ENCODE measurements at regions not wholly inside any gene's neighbourhood (a gene's known extent, or its start where the extent isn't known, plus 50 kb on each side); places are given as distances from the start of the nearest gene placed in this dataset.
"Not testable (repeated sequence)": the region's sequence is repeated elsewhere in the genome, so short reads cannot be mapped to it uniquely, and the experiment has no call there.

- DNase-seq (ENCODE audit: low read depth) = no peak
These were observed 898.5 kb downstream of the DNAH5 start for GRCh38 chr5:13045897-13046551.

- DNase-seq (ENCODE audit: low read depth) = no peak
These were observed 910.4 kb downstream of the DNAH5 start for GRCh38 chr5:13034061-13034460.

GRCh38 chr5:13029211-13029610, 915.3 kb downstream of the DNAH5 start:
- DNase-seq (ENCODE audit: low read depth) = no peak

- DNase-seq (ENCODE audit: low read depth) = no peak
These were observed 916.6 kb downstream of the DNAH5 start for GRCh38 chr5:13027874-13028273.

- no peak for DNase-seq (ENCODE audit: low read depth)
These were observed 924.8 kb downstream of the DNAH5 start for GRCh38 chr5:13019729-13020128.

GRCh38 chr5:13003457-13003856, 941.0 kb downstream of the DNAH5 start:
- DNase-seq (ENCODE audit: low read depth) = no peak

- DNase-seq (ENCODE audit: low read depth) = no peak
These were observed 944.8 kb downstream of the DNAH5 start for GRCh38 chr5:12999667-13000066.

- DNase-seq (ENCODE audit: low read depth) = no peak
These were observed 959.3 kb downstream of the DNAH5 start for GRCh38 chr5:12985142-12985541.

GRCh38 chr5:12974856-12975255, 969.6 kb downstream of the DNAH5 start:
- DNase-seq (ENCODE audit: low read depth) = no peak

- DNase-seq (ENCODE audit: low read depth) = no peak
These were observed 978.7 kb downstream of the DNAH5 start for GRCh38 chr5:12965804-12966203.

GRCh38 chr5:12959713-12960112, 984.8 kb downstream of the DNAH5 start:
- DNase-seq (ENCODE audit: low read depth) = no peak

- DNase-seq (ENCODE audit: low read depth) = no peak
These were observed 992.1 kb downstream of the DNAH5 start for GRCh38 chr5:12952409-12952808.

GRCh38 chr5:12951846-12952245, 992.6 kb downstream of the DNAH5 start:
- DNase-seq (ENCODE audit: low read depth) = no peak

- DNase-seq (ENCODE audit: low read depth) = no peak
These were observed 997.1 kb downstream of the DNAH5 start for GRCh38 chr5:12947379-12947778.

- DNase-seq (ENCODE audit: low read depth) = not testable (repeated sequence)
These were observed 999.0 kb downstream of the DNAH5 start for GRCh38 chr5:12945477-12945876.

GRCh38 chr5:12936221-12936620, 1008.3 kb downstream of the DNAH5 start:
- no peak for DNase-seq (ENCODE audit: low read depth)

- no peak for DNase-seq (ENCODE audit: low read depth)
These were observed 1009.8 kb downstream of the DNAH5 start for GRCh38 chr5:12934722-12935121.

- no peak for DNase-seq (ENCODE audit: low read depth)
These were observed 1016.3 kb upstream of the CTNND2 start for GRCh38 chr5:12920527-12920926.

GRCh38 chr5:12911156-12911555, 1006.9 kb upstream of the CTNND2 start:
- no peak for DNase-seq (ENCODE audit: low read depth)

- no peak for DNase-seq (ENCODE audit: low read depth)
These were observed 1006.4 kb upstream of the CTNND2 start for GRCh38 chr5:12910641-12911040.

- no peak for DNase-seq (ENCODE audit: low read depth)
These were observed 998.4 kb upstream of the CTNND2 start for GRCh38 chr5:12902611-12903010.

- no peak for DNase-seq (ENCODE audit: low read depth)
These were observed 997.5 kb upstream of the CTNND2 start for GRCh38 chr5:12901696-12902095.

- no peak for DNase-seq (ENCODE audit: low read depth)
These were observed 991.8 kb upstream of the CTNND2 start for GRCh38 chr5:12896086-12896485.

- no peak for DNase-seq (ENCODE audit: low read depth)
These were observed 980.8 kb upstream of the CTNND2 start for GRCh38 chr5:12885018-12885417.

GRCh38 chr5:12883395-12883794, 979.1 kb upstream of the CTNND2 start:
- no peak for DNase-seq (ENCODE audit: low read depth)
